Osteoblast (primary cell): ENCODE measurements at regions not wholly inside any gene's neighbourhood (a gene's known extent, or its start where the extent isn't known, plus 50 kb on each side); places are given as distances from the start of the nearest gene placed in this dataset.
A peak's percentile ranks its signal among the peaks of the same experiment; 100 is the strongest.

ENCODE experiments used
- DNase-seq: peaks from one replicate; pipeline ENCODE4 v3.0.0; 2011; ENCODE audit warnings: low spot score, mixed read lengths; ENCODE audit not compliant: insufficient read length; ENCODE audit errors: missing footprints
- H2AFZ ChIP-seq: 2 replicates; pipeline ENCODE4 v1.6.0; 2011; ENCODE audit warnings: mild to moderate bottlenecking, low read length
- H3K27ac ChIP-seq: 2 replicates; pipeline ENCODE4 v1.5.1; 2011; ENCODE audit warnings: mild to moderate bottlenecking, low read depth, low read length, moderate library complexity
- H3K27me3 ChIP-seq: 2 replicates; pipeline ENCODE4 v1.6.0; 2012; ENCODE audit warnings: mild to moderate bottlenecking, control low read depth, inconsistent platforms, low read length, moderate library complexity; ENCODE audit not compliant: insufficient read depth
- H3K36me3 ChIP-seq: 2 replicates; pipeline ENCODE4 v1.5.1; 2011; ENCODE audit warnings: mild to moderate bottlenecking, low read length, control low read depth, moderate library complexity; ENCODE audit not compliant: insufficient read depth
- H3K4me1 ChIP-seq: 2 replicates; pipeline ENCODE4 v1.5.1; 2011; ENCODE audit warnings: mild to moderate bottlenecking, low read length, control low read depth, moderate library complexity; ENCODE audit not compliant: insufficient read depth
- H3K4me2 ChIP-seq: 2 replicates; pipeline ENCODE4 v1.6.0; 2011; ENCODE audit warnings: mild to moderate bottlenecking, low read length; ENCODE audit not compliant: insufficient read depth
- H3K4me3 ChIP-seq: fragments of 200-600 bp; sonication (generic); 3 replicates; pipeline ENCODE4 v1.5.1; 2012; ENCODE audit warnings: mild to moderate bottlenecking, low read length, inconsistent platforms; ENCODE audit not compliant: insufficient read depth
- H3K79me2 ChIP-seq: 2 replicates; pipeline ENCODE4 v1.6.0; 2012; ENCODE audit warnings: mild to moderate bottlenecking, low read length, control low read depth, inconsistent platforms; ENCODE audit not compliant: insufficient read depth
- H3K9me3 ChIP-seq: 2 replicates; pipeline ENCODE4 v1.5.1; 2011; ENCODE audit warnings: low read depth, low read length, control low read depth
- H4K20me1 ChIP-seq: 2 replicates; pipeline ENCODE4 v1.6.0; 2012; ENCODE audit warnings: mild to moderate bottlenecking, low read length, control low read depth; ENCODE audit not compliant: insufficient read depth
- TF ChIP-seq, protein P1 (sequence below): IDR thresholded peaks from 2 replicates; pipeline ENCODE4 v1.5.1; 2011; ENCODE audit warnings: mild to moderate bottlenecking, low read depth, low read length, moderate library complexity; ENCODE audit errors: extremely low read depth

DNA sequence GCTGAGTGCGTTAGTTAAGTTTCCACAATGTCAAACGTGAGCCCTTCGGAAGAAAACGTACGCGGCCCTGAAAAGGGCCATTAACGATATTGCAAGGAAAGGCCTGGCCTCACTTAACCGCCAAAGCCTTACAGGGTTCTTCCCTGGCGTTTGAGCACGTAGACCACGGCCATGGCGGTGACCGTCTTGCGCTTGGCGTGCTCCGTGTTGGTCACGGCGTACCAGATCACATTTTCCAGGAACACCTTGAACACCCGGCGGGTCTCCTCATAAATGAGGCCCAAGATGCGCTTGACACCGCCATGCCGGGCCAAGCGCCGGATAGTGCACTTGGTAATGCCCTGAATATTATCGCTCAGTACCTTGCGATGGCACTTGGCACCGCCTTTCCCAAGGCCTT is 118.4 kb upstream of the BTN3A2 start:
- no peak overlapping the region for H3K4me2 ChIP-seq
- H3K9me3 ChIP-seq, result no peaks in the 10 kb centered on the region
- no peak overlapping the region for H2AFZ ChIP-seq
- no peaks in the 10 kb centered on the region for H4K20me1 ChIP-seq
- H3K4me3 ChIP-seq, result no peak overlapping the region
- H3K79me2 ChIP-seq, result no peaks in the 10 kb centered on the region
- peaks cover 2% of the 10 kb centered on the region for H3K4me1 ChIP-seq
- no peak for DNase-seq
- H3K36me3 ChIP-seq, result no peaks in the 10 kb centered on the region
- H3K27ac ChIP-seq, result no peak overlapping the region
- peaks cover 8% of the 10 kb centered on the region for H3K27me3 ChIP-seq
- TF ChIP-seq, protein P1, sequence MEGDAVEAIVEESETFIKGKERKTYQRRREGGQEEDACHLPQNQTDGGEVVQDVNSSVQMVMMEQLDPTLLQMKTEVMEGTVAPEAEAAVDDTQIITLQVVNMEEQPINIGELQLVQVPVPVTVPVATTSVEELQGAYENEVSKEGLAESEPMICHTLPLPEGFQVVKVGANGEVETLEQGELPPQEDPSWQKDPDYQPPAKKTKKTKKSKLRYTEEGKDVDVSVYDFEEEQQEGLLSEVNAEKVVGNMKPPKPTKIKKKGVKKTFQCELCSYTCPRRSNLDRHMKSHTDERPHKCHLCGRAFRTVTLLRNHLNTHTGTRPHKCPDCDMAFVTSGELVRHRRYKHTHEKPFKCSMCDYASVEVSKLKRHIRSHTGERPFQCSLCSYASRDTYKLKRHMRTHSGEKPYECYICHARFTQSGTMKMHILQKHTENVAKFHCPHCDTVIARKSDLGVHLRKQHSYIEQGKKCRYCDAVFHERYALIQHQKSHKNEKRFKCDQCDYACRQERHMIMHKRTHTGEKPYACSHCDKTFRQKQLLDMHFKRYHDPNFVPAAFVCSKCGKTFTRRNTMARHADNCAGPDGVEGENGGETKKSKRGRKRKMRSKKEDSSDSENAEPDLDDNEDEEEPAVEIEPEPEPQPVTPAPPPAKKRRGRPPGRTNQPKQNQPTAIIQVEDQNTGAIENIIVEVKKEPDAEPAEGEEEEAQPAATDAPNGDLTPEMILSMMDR, result no peak

DNA sequence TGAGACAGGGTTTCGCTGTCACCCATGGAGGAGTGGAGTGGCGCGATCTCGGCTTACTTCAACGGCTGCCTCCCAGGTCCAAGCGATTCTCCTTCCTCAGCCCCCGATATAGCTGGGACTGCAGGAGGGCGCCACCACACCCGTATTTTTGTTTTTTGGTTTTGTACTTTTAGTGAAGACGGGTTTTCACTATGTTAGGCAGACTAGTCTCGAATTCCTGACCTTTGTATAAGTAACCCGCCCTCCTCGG is 115.4 kb upstream of the BTN3A2 start:
- Histone ChIP-seq H3K36me3 (no peaks in the 10 kb centered on the region), H3K4me2 (peak overlapping the region; percentile 99), H3K4me1 (peaks cover 2% of the 10 kb centered on the region), H4K20me1 (no peaks in the 10 kb centered on the region), H3K9me3 (no peaks in the 10 kb centered on the region), H3K27ac (peak overlapping the region; percentile 74), H3K27me3 (peaks cover 11% of the 10 kb centered on the region), H3K79me2 (no peaks in the 10 kb centered on the region), H2AFZ (peak overlapping the region; percentile 100), H3K4me3 (peak overlapping the region; percentile 80)
- TF ChIP-seq, protein P1, result no peak
- DNase-seq, result no peak

DNA sequence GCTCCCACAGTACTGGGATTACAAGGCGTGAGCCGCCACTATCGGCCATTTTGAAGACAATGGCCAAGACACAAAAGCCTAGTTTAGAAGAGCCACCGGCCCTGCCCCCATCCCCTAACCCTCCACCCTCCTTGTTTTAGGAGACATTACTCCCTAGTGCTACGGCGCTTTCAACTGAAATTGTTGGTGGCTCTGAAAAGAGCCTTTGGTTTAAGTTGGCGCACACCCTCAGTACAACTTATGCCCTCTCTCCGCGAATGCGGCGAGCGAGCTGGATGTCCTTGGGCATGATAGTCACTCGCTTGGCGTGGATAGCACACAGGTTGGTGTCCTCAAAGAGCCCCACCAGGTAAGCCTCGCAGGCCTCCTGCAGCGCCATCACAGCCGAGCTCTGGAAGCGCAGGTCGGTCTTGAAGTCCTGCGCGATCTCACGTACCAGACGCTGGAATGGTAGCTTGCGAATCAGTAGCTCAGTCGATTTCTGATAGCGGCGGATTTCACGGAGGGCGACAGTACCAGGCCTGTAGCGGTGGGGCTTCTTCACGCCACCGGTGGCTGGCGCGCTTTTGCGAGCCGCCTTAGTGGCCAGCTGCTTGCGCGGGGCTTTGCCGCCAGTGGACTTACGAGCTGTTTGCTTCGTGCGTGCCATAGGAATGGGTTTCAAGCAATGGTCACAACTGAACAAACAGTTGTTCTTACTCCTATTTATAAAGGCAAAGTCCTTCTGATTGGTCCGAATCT is 114.9 kb upstream of the BTN3A2 start:
- Histone ChIP-seq H3K4me2 (peak overlapping the region; percentile 99), H3K36me3 (no peaks in the 10 kb centered on the region), H3K4me3 (peak overlapping the region; percentile 80), H3K27me3 (peaks cover 11% of the 10 kb centered on the region), H3K4me1 (peaks cover 2% of the 10 kb centered on the region), H3K27ac (peak overlapping the region; percentile 74), H3K79me2 (no peaks in the 10 kb centered on the region), H3K9me3 (no peaks in the 10 kb centered on the region), H2AFZ (peak overlapping the region; percentile 100), H4K20me1 (no peaks in the 10 kb centered on the region)
- DNase-seq, result peak; percentile 77
- TF ChIP-seq, protein P1, result peak; percentile 26

DNA sequence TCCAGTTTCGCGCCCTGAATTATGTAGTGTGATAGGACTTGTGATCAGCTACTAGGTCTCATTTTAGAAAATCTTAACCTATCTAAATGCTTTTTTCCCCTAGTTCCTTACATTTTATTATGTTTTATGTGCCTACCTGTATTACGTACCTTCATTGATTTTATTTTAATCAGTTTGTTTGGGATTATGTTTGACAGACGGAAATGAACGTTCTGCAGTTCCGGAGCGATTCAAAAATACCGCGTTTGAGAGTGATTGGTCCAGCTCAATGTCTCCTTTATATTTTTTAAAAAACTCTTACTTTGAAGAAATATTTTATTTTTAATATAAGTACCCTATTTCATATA is 114.3 kb upstream of the BTN3A2 start:
- DNase-seq, result no peak
- Histone ChIP-seq H3K9me3 (no peaks in the 10 kb centered on the region), H4K20me1 (no peaks in the 10 kb centered on the region), H3K36me3 (no peaks in the 10 kb centered on the region), H3K79me2 (no peaks in the 10 kb centered on the region), H3K4me2 (peak overlapping the region; percentile 99), H3K4me1 (peaks cover 2% of the 10 kb centered on the region), H3K4me3 (peak overlapping the region; percentile 80), H3K27me3 (peaks cover 11% of the 10 kb centered on the region), H3K27ac (peak overlapping the region; percentile 74), H2AFZ (peak overlapping the region; percentile 100)
- TF ChIP-seq, protein P1, result no peak
